OCI-LY3 (cell line): ENCODE measurements at regions not wholly inside any gene's neighbourhood (a gene's known extent, or its start where the extent isn't known, plus 50 kb on each side); places are given as distances from the start of the nearest gene placed in this dataset.

Experiments
- H2AFZ ChIP-seq: fragments of 200-600, 300-600 bp; shearing (Covaris generic); 2 replicates; pipeline ENCODE4 v1.6.0; 2014; ENCODE audit warnings: antibody characterized with exemption, low read depth, low read length
- H3K27ac ChIP-seq: fragments of 200-600, 300-600 bp; sonication (generic); 2 replicates; pipeline ENCODE4 v1.5.1; 2014; ENCODE audit warnings: mild to moderate bottlenecking, low read length, moderate library complexity, mixed read lengths
- H3K27me3 ChIP-seq: fragments of 200-600, 300-600 bp; sonication (generic); 2 replicates; pipeline ENCODE4 v1.6.1; 2014; ENCODE audit warnings: low read depth, low read length, mixed read lengths
- H3K36me3 ChIP-seq: fragments of 200-600, 300-600 bp; sonication (generic); replicated peaks from 2 replicates; pipeline ENCODE3; 2014; ENCODE audit warnings: low read depth, low read length, mixed read lengths
- H3K4me1 ChIP-seq: fragments of 300-600, 200-600 bp; sonication (generic); 2 replicates; pipeline ENCODE4 v1.6.1; 2014; ENCODE audit warnings: low read length, mixed read lengths
- H3K4me2 ChIP-seq: fragments of 200-600, 300-600 bp; sonication (generic); 2 replicates; pipeline ENCODE4 v1.6.1; 2014; ENCODE audit warnings: low read length, mixed read lengths
- H3K4me3 ChIP-seq: fragments of 300-600, 200-600 bp; sonication (generic); 2 replicates; pipeline ENCODE4 v1.5.1; 2014; ENCODE audit warnings: antibody characterized with exemption, mild to moderate bottlenecking, low read length, moderate library complexity
- H3K79me2 ChIP-seq: fragments of 300-600, 200-600 bp; shearing (Covaris generic); 2 replicates; pipeline ENCODE4 v1.6.1; 2014; ENCODE audit warnings: mild to moderate bottlenecking, low read length, mixed read lengths
- H3K9ac ChIP-seq: fragments of 300-600, 200-600 bp; shearing (Covaris generic); 2 replicates; pipeline ENCODE4 v1.6.0; 2014; ENCODE audit warnings: mild to moderate bottlenecking, low read length, moderate library complexity
- H3K9me3 ChIP-seq: fragments of 200-600, 300-600 bp; shearing (Covaris generic); 2 replicates; pipeline ENCODE4 v1.6.1; 2014; ENCODE audit warnings: low read length, mixed read lengths; ENCODE audit not compliant: insufficient read depth
- H4K20me1 ChIP-seq: fragments of 200-600, 300-600 bp; sonication (generic); 2 replicates; pipeline ENCODE4 v1.6.1; 2016; ENCODE audit warnings: low read length, mixed read lengths; ENCODE audit not compliant: insufficient read depth
- EZH2phosphoT487 ChIP-seq: fragments of 200-600 bp; shearing (Covaris generic); IDR thresholded peaks from 2 replicates; pipeline ENCODE4 v1.6.1; 2018; ENCODE audit warnings: antibody characterized with exemption, mixed run types, low read depth
- TF ChIP-seq, protein P1 (sequence below): fragments of 200-600, 300-600 bp; sonication (generic); IDR thresholded peaks from 2 replicates; pipeline ENCODE4 v1.5.1; 2014; ENCODE audit warnings: antibody characterized with exemption, low read length, low read depth

DNA sequence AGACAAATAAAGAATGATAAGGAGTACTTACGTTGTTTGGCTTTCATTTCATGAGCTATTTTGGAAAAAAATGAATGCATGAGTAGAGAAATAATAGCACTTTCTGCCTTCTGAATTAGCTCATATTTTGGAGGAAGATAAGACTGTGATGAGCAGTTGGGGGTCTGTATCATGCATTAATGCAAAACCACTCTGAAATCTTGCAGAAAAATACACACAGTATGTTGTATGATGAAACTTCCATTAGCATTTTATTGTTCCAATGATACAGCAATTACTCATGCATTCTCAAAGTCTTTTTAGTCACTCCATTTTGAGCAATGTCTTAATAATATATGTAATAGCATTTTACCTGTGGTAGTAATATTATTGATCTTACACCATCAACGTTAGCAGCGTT is 571.0 kb downstream of the CDH8 start:
- no peak overlapping the region for H3K4me3 ChIP-seq
- H3K4me2 ChIP-seq, result no peak overlapping the region
- H3K4me1 ChIP-seq, result no peaks in the 10 kb centered on the region
- no peak for TF ChIP-seq EZH2phosphoT487
- TF ChIP-seq, protein P1, sequence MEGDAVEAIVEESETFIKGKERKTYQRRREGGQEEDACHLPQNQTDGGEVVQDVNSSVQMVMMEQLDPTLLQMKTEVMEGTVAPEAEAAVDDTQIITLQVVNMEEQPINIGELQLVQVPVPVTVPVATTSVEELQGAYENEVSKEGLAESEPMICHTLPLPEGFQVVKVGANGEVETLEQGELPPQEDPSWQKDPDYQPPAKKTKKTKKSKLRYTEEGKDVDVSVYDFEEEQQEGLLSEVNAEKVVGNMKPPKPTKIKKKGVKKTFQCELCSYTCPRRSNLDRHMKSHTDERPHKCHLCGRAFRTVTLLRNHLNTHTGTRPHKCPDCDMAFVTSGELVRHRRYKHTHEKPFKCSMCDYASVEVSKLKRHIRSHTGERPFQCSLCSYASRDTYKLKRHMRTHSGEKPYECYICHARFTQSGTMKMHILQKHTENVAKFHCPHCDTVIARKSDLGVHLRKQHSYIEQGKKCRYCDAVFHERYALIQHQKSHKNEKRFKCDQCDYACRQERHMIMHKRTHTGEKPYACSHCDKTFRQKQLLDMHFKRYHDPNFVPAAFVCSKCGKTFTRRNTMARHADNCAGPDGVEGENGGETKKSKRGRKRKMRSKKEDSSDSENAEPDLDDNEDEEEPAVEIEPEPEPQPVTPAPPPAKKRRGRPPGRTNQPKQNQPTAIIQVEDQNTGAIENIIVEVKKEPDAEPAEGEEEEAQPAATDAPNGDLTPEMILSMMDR, result no peak
- no peaks in the 10 kb centered on the region for H4K20me1 ChIP-seq
- H3K9me3 ChIP-seq, result no peaks in the 10 kb centered on the region
- H3K27ac ChIP-seq, result no peak overlapping the region
- H3K36me3 ChIP-seq, result no peaks in the 10 kb centered on the region
- H2AFZ ChIP-seq, result no peak overlapping the region
- H3K9ac ChIP-seq, result no peak overlapping the region
- H3K27me3 ChIP-seq, result no peaks in the 10 kb centered on the region
- H3K79me2 ChIP-seq, result no peaks in the 10 kb centered on the region

DNA sequence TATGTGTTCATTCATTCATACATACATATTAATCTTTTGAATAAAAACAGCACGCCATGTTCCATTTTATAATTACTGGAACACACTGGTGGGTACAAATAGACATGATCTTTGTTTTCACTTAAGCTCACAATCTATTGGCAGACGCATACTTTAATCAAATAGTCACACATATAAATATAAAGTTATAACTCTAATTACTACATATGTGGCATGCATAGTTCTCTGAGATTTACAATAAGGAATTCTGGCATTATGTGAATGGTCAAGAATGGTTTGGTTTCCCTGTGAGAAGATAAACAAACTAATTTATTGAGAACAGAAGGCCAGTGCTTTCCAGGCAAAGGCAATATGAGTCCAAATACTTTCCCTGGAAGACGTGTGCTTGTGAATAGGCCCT is 576.2 kb downstream of the CDH8 start:
- Histone ChIP-seq H3K9me3 (no peaks in the 10 kb centered on the region), H3K79me2 (no peaks in the 10 kb centered on the region), H4K20me1 (no peaks in the 10 kb centered on the region), H3K9ac (no peak overlapping the region), H3K27ac (no peak overlapping the region), H3K4me2 (no peak overlapping the region), H2AFZ (no peak overlapping the region), H3K36me3 (no peaks in the 10 kb centered on the region), H3K27me3 (no peaks in the 10 kb centered on the region), H3K4me1 (no peaks in the 10 kb centered on the region), H3K4me3 (no peak overlapping the region)
- TF ChIP-seq EZH2phosphoT487, result no peak
- TF ChIP-seq, protein P1, result no peak

DNA sequence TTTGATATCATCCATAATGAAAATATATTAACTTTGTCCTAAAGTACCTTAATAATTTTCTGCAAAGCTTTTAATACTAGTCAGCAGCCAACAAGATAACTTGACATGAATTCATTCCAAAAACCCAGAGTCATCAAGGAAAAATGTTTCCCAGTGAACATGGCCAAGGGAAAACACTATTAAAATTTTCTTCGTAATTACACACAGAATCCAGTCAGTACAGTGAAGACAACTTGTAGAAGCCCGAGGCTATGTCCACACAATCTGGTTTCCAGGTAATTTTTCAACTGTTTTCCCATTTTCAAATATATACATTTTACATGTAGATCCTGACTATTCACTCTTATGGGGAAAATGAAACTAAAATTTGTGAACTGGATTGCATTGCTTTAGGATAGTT is 600.9 kb downstream of the CDH8 start:
- Histone ChIP-seq H3K9ac (no peak overlapping the region), H3K4me2 (no peak overlapping the region), H3K36me3 (no peaks in the 10 kb centered on the region), H3K27me3 (no peaks in the 10 kb centered on the region), H4K20me1 (no peaks in the 10 kb centered on the region), H3K4me3 (no peak overlapping the region), H2AFZ (no peak overlapping the region), H3K27ac (no peak overlapping the region), H3K79me2 (no peaks in the 10 kb centered on the region), H3K4me1 (no peaks in the 10 kb centered on the region), H3K9me3 (no peaks in the 10 kb centered on the region)
- TF ChIP-seq EZH2phosphoT487, result no peak
- TF ChIP-seq, protein P1, result no peak

DNA sequence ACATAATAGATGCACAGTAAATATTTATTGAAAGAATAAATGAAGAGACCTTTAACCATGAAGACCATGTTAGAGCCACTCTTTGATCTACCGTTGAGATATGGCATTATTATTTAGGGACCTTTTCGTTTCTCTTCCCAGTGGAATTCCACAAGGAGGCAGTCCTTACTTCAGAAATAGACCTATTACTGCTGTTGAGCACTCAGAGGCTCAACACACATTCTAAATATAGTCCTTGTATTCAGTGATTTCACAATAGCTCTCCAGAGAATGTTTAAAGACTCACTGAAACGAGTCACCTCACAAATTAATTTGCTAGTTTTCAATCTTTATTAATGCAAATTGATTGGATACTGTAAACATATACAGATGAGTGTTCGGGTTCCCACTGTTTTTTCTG is 603.8 kb downstream of the CDH8 start:
- H3K79me2 ChIP-seq, result no peaks in the 10 kb centered on the region
- H3K27ac ChIP-seq, result no peak overlapping the region
- no peaks in the 10 kb centered on the region for H4K20me1 ChIP-seq
- no peaks in the 10 kb centered on the region for H3K9me3 ChIP-seq
- H3K36me3 ChIP-seq, result no peaks in the 10 kb centered on the region
- H2AFZ ChIP-seq, result no peak overlapping the region
- H3K27me3 ChIP-seq, result no peaks in the 10 kb centered on the region
- no peak overlapping the region for H3K9ac ChIP-seq
- H3K4me2 ChIP-seq, result no peak overlapping the region
- H3K4me1 ChIP-seq, result no peaks in the 10 kb centered on the region
- no peak overlapping the region for H3K4me3 ChIP-seq
- TF ChIP-seq EZH2phosphoT487, result no peak
- TF ChIP-seq, protein P1, result no peak
